Pons (tissue), 1 donor: ENCODE measurements at regions not wholly inside any gene's neighbourhood (a gene's known extent, or its start where the extent isn't known, plus 50 kb on each side); places are given as distances from the start of the nearest gene placed in this dataset.
"Not testable (repeated sequence)": the region's sequence is repeated elsewhere in the genome, so short reads cannot be mapped to it uniquely, and the experiment has no call there.

Source experiments
- DNase-seq: peaks from one replicate; pipeline ENCODE4 v3.0.0-alpha.2; 2016; ENCODE audit warnings: low spot score

GRCh38 chr10:28186887-28187578 lies 115.8 kb downstream of the MPP7 start:
- no peak for DNase-seq

GRCh38 chr10:28186461-28186860 lies 116.4 kb downstream of the MPP7 start:
- no peak for DNase-seq

GRCh38 chr10:28184810-28185209 lies 118.1 kb downstream of the MPP7 start:
- no peak for DNase-seq

- no peak for DNase-seq
Measured at GRCh38 chr10:28181478-28182096, 121.3 kb downstream of the MPP7 start.

GRCh38 chr10:28180654-28181053 lies 122.2 kb downstream of the MPP7 start:
- no peak for DNase-seq

- no peak for DNase-seq
Measured at GRCh38 chr10:28179743-28180099, 123.1 kb downstream of the MPP7 start.

- peak; percentile 65 for DNase-seq
Measured at GRCh38 chr10:28179006-28179742, 123.7 kb downstream of the MPP7 start.

- peak; percentile 4 for DNase-seq
Measured at GRCh38 chr10:28177944-28178637, 124.8 kb downstream of the MPP7 start.

- DNase-seq = not testable (repeated sequence)
Measured at GRCh38 chr10:28176498-28176897, 126.4 kb downstream of the MPP7 start.

- no peak for DNase-seq
Measured at GRCh38 chr10:28172223-28172610, 130.6 kb downstream of the MPP7 start.

- DNase-seq = no peak
Measured at GRCh38 chr10:28171468-28172222, 131.2 kb downstream of the MPP7 start.

GRCh38 chr10:28169525-28169924 lies 133.3 kb downstream of the MPP7 start:
- no peak for DNase-seq

- DNase-seq = no peak
Measured at GRCh38 chr10:28160866-28161405, 141.9 kb downstream of the MPP7 start.

GRCh38 chr10:28157379-28157778 lies 145.5 kb downstream of the MPP7 start:
- no peak for DNase-seq

GRCh38 chr10:28155726-28156125 lies 147.1 kb downstream of the MPP7 start:
- DNase-seq = no peak

GRCh38 chr10:28151636-28152035 lies 151.2 kb downstream of the MPP7 start:
- DNase-seq = no peak

GRCh38 chr10:28149746-28150145 lies 150.9 kb upstream of the ODAD2 start:
- DNase-seq = no peak

- no peak for DNase-seq
Measured at GRCh38 chr10:28147706-28148105, 148.8 kb upstream of the ODAD2 start.

- no peak for DNase-seq
Measured at GRCh38 chr10:28139138-28139537, 140.3 kb upstream of the ODAD2 start.

GRCh38 chr10:28137907-28138880 lies 139.3 kb upstream of the ODAD2 start:
- DNase-seq = no peak
